ENCODE measurements at regions not wholly inside any gene's neighbourhood (a gene's known extent, or its start where the extent isn't known, plus 50 kb on each side); places are given as distances from the start of the nearest gene placed in this dataset.

DNA sequence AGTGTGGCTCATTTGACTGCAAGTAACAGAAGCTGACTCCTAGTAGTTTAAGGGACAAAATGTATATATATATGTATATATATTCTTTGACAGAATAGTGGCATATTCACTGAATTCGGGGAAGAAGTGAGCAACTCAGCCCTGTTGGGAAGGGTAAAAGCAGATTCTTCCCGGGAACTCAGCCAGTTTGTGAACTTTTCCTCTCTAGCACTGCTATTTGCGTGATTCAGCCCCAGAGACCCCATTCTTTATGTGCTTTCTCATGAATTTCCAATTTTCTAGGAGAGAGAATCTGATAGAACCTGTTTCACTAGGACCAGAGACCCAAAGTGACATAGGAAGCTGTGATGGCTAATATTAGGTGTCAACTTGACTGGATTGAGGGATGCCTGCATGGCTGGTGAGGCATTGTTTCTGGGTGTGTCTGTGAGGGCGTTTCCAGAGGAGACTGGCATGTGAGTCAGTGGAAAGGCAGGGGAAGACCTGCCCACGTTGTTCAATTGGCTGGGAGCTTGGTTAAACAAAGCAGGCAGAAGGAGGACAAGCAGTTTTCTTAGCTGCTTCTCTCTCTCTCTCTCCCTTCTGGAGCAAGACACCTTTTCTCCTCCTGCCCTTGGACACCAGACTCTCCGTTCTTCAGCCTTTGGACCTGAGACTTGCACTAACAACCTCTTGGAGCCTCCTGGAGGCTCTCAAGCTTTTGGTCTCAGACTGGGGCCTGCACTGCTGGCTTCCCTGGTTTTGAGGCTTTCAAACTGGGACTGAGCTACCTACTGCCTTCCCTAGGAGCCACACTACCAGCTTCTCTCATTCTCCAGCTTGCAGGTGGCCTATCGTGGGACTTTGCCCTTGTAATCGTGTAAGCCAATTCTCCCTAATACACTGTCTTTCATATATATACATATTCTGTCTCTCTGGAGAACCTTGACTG lies 93.4 kb upstream of the KCNK1 start:
- no peak for DNase-seq

- DNase-seq: no peak
Measured at GRCh38 chr1:233523047-233523446, 90.9 kb upstream of the KCNK1 start.

GRCh38 chr1:233527818-233528217 lies 86.1 kb upstream of the KCNK1 start:
- DNase-seq: no peak

DNA sequence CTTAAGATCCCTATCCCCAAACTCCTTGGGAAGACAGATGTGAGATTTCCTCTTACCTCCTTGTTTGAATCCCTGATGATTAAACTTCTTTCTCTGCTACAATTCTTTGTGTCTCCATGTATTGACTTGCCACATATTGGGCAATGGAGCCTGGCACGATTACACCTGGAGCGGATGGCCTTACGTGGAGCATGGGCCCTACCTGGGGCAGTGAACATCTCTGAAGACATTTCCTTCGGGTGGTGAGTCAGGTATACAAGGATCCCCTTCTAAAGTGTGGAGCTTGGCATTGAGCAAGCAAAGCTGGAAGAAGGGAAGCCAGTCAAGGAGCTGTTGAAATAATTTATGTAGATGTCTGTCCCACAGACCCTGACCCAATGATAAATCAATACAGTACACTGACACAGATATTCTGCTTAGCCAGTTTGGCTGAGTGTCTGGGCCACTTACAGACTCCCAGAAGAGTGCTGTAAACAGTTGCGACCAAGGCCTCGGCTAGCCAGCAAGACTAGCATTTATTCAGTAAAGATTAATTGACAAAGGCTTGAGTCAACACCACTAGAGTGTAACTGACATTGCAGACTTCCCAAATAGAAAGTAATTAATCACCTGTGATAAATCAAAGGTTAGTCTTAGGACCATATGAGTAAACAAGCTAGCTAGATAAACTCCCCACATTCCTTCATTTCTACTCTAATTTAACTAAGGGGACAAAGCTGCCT lies 83.1 kb upstream of the KCNK1 start:
- DNase-seq: no peak

GRCh38 chr1:233540816-233541215 lies 73.1 kb upstream of the KCNK1 start:
- DNase-seq: no peak

DNA sequence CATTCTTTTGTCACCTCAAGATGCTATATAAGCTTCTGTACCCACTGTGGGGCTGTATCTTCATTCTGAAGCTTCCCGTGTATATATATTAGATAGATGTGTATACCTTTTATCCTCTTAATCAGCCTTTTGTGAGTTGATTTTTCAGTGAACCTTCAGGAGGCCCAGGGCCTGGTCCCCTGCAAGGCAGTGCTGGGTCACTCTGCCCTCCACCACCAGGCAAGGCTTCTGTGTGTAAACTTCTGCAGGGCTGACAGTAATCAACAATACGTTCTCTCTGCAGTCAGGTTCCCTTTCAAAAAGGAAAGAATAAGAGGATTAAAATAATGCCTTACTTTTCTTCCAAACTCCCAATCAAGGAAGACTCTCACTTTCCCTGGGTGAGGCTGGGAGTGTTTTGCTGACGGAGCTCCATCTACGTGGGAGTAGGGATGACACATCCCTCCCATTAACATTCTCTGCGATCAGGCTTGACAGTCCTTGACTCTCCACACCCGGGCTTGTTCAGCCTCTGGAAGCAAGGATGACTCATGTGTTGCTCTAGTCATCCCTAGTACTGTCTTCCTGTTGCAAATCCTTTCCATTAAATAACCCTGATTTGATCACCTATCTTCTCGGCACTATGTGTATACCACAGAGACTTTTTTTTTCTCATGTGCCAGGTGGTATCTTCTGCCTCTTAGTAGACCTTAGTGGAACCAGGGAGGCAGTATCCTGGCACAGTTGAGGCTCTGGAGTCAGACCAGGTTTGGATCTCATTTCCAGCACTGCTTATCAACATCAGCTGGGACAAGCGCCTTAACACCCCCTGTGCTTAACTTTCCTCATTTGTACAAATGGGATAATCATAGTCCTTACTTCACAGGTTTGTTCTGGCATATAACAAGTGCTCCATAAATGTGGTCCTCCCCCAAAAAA lies 70.3 kb upstream of the KCNK1 start:
- no peak for DNase-seq

DNA sequence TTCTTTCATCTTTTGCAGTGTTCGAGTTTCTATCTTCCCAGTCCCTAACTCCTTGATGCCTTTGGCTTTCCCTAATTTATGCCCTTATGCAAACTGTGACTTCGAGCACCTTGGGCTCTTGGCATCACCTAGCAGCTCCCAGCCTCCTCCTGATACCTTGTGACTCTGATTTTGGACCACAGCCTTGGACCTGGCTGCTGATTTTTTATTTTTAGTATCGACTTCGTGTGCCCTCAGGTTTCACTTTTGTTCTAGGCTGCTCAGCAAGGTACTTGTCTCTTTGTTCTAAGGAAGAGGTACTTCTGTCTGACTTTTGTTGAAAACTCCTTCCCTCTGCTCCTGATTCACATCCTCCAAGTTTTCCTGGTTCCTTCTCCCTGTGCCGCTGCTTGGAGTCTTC lies 69.6 kb upstream of the KCNK1 start:
- DNase-seq: no peak

GRCh38 chr1:233547726-233548125 lies 66.2 kb upstream of the KCNK1 start:
- DNase-seq: no peak

- DNase-seq: no peak
Measured at GRCh38 chr1:233549404-233549803, 64.5 kb upstream of the KCNK1 start.

GRCh38 chr1:233549917-233550316 lies 64.0 kb upstream of the KCNK1 start:
- DNase-seq: no peak

GRCh38 chr1:233554037-233554436 lies 59.9 kb upstream of the KCNK1 start:
- no peak for DNase-seq

GRCh38 chr1:233561708-233562426 lies 52.0 kb upstream of the KCNK1 start:
- DNase-seq: no peak
